Kidney epithelial cell (primary cell): ENCODE measurements at regions not wholly inside any gene's neighbourhood (a gene's known extent, or its start where the extent isn't known, plus 50 kb on each side); places are given as distances from the start of the nearest gene placed in this dataset.

Source experiments
- DNase-seq: peaks from one replicate; pipeline ENCODE4 v3.0.0-alpha.2; 2010; ENCODE audit warnings: low read depth
- H3K27me3 ChIP-seq: 2 replicates; pipeline ENCODE4 v1.6.0; 2011; ENCODE audit warnings: low read length; ENCODE audit not compliant: control insufficient read depth, insufficient read depth
- H3K36me3 ChIP-seq: 2 replicates; pipeline ENCODE4 v1.5.1; 2011; ENCODE audit warnings: low read length; ENCODE audit not compliant: control insufficient read depth, insufficient read depth
- H3K4me3 ChIP-seq: 2 replicates; pipeline ENCODE4 v1.5.1; 2011; ENCODE audit warnings: low read depth, mild to moderate bottlenecking, control low read depth, low read length
- CTCF ChIP-seq: IDR thresholded peaks from 2 replicates; pipeline ENCODE4 v1.5.1; 2011; ENCODE audit warnings: mild to moderate bottlenecking, moderate library complexity, low read length, control low read depth, inconsistent platforms; ENCODE audit not compliant: insufficient read depth, poor library complexity, severe bottlenecking

GRCh38 chr15:93418566-93418965, 329.6 kb upstream of the RGMA start:
- no peak overlapping the region for H3K4me3 ChIP-seq
- no peaks in the 10 kb centered on the region for H3K27me3 ChIP-seq
- no peak for TF ChIP-seq CTCF
- H3K36me3 ChIP-seq = no peaks in the 10 kb centered on the region
- no peak for DNase-seq

GRCh38 chr15:93417631-93418030, 328.6 kb upstream of the RGMA start:
- DNase-seq = no peak
- no peak for TF ChIP-seq CTCF
- Histone ChIP-seq H3K27me3 (no peaks in the 10 kb centered on the region), H3K36me3 (no peaks in the 10 kb centered on the region), H3K4me3 (no peak overlapping the region)

GRCh38 chr15:93417156-93417555, 328.1 kb upstream of the RGMA start:
- Histone ChIP-seq H3K4me3 (no peak overlapping the region), H3K36me3 (no peaks in the 10 kb centered on the region), H3K27me3 (no peaks in the 10 kb centered on the region)
- TF ChIP-seq CTCF = no peak
- DNase-seq = no peak

- DNase-seq = no peak
- TF ChIP-seq CTCF = no peak
- no peaks in the 10 kb centered on the region for H3K36me3 ChIP-seq
- H3K4me3 ChIP-seq = no peak overlapping the region
- H3K27me3 ChIP-seq = no peaks in the 10 kb centered on the region
Observed at GRCh38 chr15:93415576-93415975, 326.6 kb upstream of the RGMA start.

- H3K4me3 ChIP-seq = no peak overlapping the region
- no peaks in the 10 kb centered on the region for H3K36me3 ChIP-seq
- no peak for DNase-seq
- no peak for TF ChIP-seq CTCF
- no peaks in the 10 kb centered on the region for H3K27me3 ChIP-seq
Observed at GRCh38 chr15:93414576-93415231, 325.7 kb upstream of the RGMA start.

- H3K36me3 ChIP-seq = no peaks in the 10 kb centered on the region
- no peak for TF ChIP-seq CTCF
- no peaks in the 10 kb centered on the region for H3K27me3 ChIP-seq
- no peak overlapping the region for H3K4me3 ChIP-seq
- no peak for DNase-seq
Observed at GRCh38 chr15:93413745-93414144, 324.7 kb upstream of the RGMA start.
